ENCODE measurements at regions not wholly inside any gene's neighbourhood (a gene's known extent, or its start where the extent isn't known, plus 50 kb on each side); places are given as distances from the start of the nearest gene placed in this dataset.

- Mint-ChIP-seq H3K4me1 (peaks cover 7% of the 10 kb centered on the region), H3K9me3 (ENCODE audit: insufficient read depth) (no peaks in the 10 kb centered on the region), H3K27ac (no peak overlapping the region), H3K27me3 (peaks cover 3% of the 10 kb centered on the region), H3K4me3 (peak overlapping the region; percentile 13)
- POLR2A ChIA-PET, result no interaction called here
- Histone ChIP-seq H3K4me2 (replicated peaks; ENCODE audit: low read depth, low read length, poor library complexity, severe bottlenecking) (peak overlapping the region; percentile 29), H3K27ac (ENCODE audit: low read length in 2 of 2) (no peak overlapping the region), H3K4me3 (ENCODE audit: control extremely low read depth in 1 of 5, extremely low read depth in 1 of 5, insufficient read depth in 1 of 5, low read depth in 2 of 5, low read length in 4 of 5) (no peak overlapping the region), H3K36me3 (replicated peaks in 1 of 2; ENCODE audit: control extremely low read depth in 1 of 2, control insufficient read depth in 1 of 2, extremely low read depth in 1 of 2, insufficient read depth in 2 of 2, low read length in 1 of 2) (no peaks in the 10 kb centered on the region), H2AFZ (ENCODE audit: insufficient read depth, low read depth, low read length, poor library complexity, severe bottlenecking) (peak overlapping the region; percentile 68), H3K9ac (ENCODE audit: low read length) (no peak overlapping the region), H4K20me1 (ENCODE audit: control insufficient read depth, insufficient read depth, low read length, poor library complexity, severe bottlenecking) (no peaks in the 10 kb centered on the region), H3K4me1 (ENCODE audit: control insufficient read depth in 2 of 2, insufficient read depth in 2 of 2, low read length in 2 of 2) (peaks cover 0 to 4% of the 10 kb centered on the region in 2 donors), H3K9me3 (ENCODE audit: control extremely low read depth in 1 of 3, control insufficient read depth in 2 of 3, insufficient read depth in 1 of 3, low read length in 2 of 3) (no peaks in the 10 kb centered on the region), H3K27me3 (replicated peaks in 1 of 4; ENCODE audit: control extremely low read depth in 1 of 4, control insufficient read depth in 3 of 4, insufficient read depth in 4 of 4, low read length in 3 of 4) (no peaks in the 10 kb centered on the region), H3K79me2 (ENCODE audit: control insufficient read depth, insufficient read depth, low read length) (no peaks in the 10 kb centered on the region)
- ATAC-seq (ENCODE audit: low read depth), result peak; percentile 78
- intact Hi-C loops (cut with micrococcal nuclease), result loop anchor here (2.0 kb wide), 1 partner anchor 855 kb away; no protein-coding TSS in a partner anchor
- DNase-seq, result peak; percentile 48
- CTCF ChIA-PET, result interaction anchor here (1.1 to 5.6 kb wide), 4 partner anchors 179 to 465 kb away, joined by 3 to 92 read pairs (median 4); no protein-coding TSS in a partner anchor
- WGBS (ENCODE audit: insufficient coverage), result 42% methylated on average over 12 of the region's 14 CpGs
- TF ChIP-seq EZH2 (IDR thresholded peaks at IDR 0.05; ENCODE audit: borderline replicate concordance, insufficient read depth, low read depth, low read length, poor library complexity, severe bottlenecking), result no peak
- TF ChIP-seq, protein P1, sequence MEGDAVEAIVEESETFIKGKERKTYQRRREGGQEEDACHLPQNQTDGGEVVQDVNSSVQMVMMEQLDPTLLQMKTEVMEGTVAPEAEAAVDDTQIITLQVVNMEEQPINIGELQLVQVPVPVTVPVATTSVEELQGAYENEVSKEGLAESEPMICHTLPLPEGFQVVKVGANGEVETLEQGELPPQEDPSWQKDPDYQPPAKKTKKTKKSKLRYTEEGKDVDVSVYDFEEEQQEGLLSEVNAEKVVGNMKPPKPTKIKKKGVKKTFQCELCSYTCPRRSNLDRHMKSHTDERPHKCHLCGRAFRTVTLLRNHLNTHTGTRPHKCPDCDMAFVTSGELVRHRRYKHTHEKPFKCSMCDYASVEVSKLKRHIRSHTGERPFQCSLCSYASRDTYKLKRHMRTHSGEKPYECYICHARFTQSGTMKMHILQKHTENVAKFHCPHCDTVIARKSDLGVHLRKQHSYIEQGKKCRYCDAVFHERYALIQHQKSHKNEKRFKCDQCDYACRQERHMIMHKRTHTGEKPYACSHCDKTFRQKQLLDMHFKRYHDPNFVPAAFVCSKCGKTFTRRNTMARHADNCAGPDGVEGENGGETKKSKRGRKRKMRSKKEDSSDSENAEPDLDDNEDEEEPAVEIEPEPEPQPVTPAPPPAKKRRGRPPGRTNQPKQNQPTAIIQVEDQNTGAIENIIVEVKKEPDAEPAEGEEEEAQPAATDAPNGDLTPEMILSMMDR (IDR thresholded peaks at IDR 0.05), result peak; percentile 59
Measured at GRCh38 chr4:89438102-89438831, 130.7 kb upstream of the GPRIN3 start.

DNA sequence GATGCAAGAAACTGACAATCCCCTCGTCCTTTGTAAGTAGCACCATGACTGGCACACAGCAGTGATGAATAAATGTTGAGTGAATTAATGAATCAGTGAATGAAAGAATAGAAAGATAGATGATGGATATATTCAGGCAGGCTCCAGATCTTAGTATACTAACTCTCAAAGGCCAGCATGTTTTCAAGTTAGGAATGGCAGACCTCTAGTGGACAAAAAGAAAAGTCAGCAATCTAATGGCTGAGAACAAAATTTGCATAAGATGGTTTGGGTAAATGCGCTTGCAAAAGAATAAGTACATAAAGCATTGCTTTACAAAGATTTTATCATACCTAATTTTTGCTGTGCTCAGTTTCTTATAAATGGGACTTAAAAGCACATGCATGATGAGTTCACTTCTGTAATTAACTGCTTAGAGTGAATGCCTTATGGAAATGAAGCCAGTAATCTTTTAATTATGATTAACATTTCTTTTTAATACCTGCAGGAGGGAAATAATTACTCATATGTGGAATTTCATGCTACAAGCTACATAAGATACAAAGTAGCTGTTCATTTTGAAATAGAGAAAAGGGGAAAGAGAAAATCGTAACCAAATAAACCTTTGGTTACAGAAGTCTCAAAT lies 126.9 kb upstream of the GPRIN3 start:
- intact Hi-C loops (cut with micrococcal nuclease), result loop anchor here (1.0 kb wide), 3 partner anchors 180 to 275 kb away; no protein-coding TSS in a partner anchor

More for the DNA sequence above, 126.9 kb upstream of the GPRIN3 start:
- 75% methylated on average over 1 of the region's 3 CpGs for WGBS (ENCODE audit: insufficient coverage)
- no peak overlapping the region for H3K4me3 Mint-ChIP-seq
- H3K27me3 ChIP-seq (replicated peaks in 1 of 4; ENCODE audit: control extremely low read depth in 1 of 4, control insufficient read depth in 3 of 4, insufficient read depth in 4 of 4, low read length in 3 of 4), result no peaks in the 10 kb centered on the region
- H3K79me2 ChIP-seq (ENCODE audit: control insufficient read depth, insufficient read depth, low read length), result no peaks in the 10 kb centered on the region
- ChIA-PET CTCF (interaction anchor here (0.8 to 5.6 kb wide), 13 partner anchors 178 to 468 kb away, joined by 3 to 92 read pairs (median 3); no protein-coding TSS in a partner anchor), POLR2A (no interaction called here)
- H3K27ac ChIP-seq (ENCODE audit: low read length in 2 of 2), result no peak overlapping the region
- H3K27ac Mint-ChIP-seq, result no peak overlapping the region
- H3K4me1 Mint-ChIP-seq, result peaks cover 7% of the 10 kb centered on the region
- no peak for TF ChIP-seq EZH2 (IDR thresholded peaks at IDR 0.05; ENCODE audit: borderline replicate concordance, insufficient read depth, low read depth, low read length, poor library complexity, severe bottlenecking)
- TF ChIP-seq, protein P1 (IDR thresholded peaks at IDR 0.05), result peak; percentile 71
- peaks cover 9% of the 10 kb centered on the region for H3K27me3 Mint-ChIP-seq
- no peaks in the 10 kb centered on the region for H3K9me3 Mint-ChIP-seq (ENCODE audit: insufficient read depth)
- ATAC-seq (ENCODE audit: low read depth), result peak; percentile 41
- H3K9me3 ChIP-seq (ENCODE audit: control extremely low read depth in 1 of 3, control insufficient read depth in 2 of 3, insufficient read depth in 1 of 3, low read length in 2 of 3), result no peaks in the 10 kb centered on the region
- peak; percentile 52 for DNase-seq
- no peak overlapping the region for H3K4me3 ChIP-seq (ENCODE audit: control extremely low read depth in 1 of 5, extremely low read depth in 1 of 5, insufficient read depth in 1 of 5, low read depth in 2 of 5, low read length in 4 of 5)
- H4K20me1 ChIP-seq (ENCODE audit: control insufficient read depth, insufficient read depth, low read length, poor library complexity, severe bottlenecking), result no peaks in the 10 kb centered on the region
- peaks cover 0 to 4% of the 10 kb centered on the region in 2 donors for H3K4me1 ChIP-seq (ENCODE audit: control insufficient read depth in 2 of 2, insufficient read depth in 2 of 2, low read length in 2 of 2)
- no peak overlapping the region for H3K9ac ChIP-seq (ENCODE audit: low read length)
- no peaks in the 10 kb centered on the region for H3K36me3 ChIP-seq (replicated peaks in 1 of 2; ENCODE audit: control extremely low read depth in 1 of 2, control insufficient read depth in 1 of 2, extremely low read depth in 1 of 2, insufficient read depth in 2 of 2, low read length in 1 of 2)
- no peak overlapping the region for H3K4me2 ChIP-seq (replicated peaks; ENCODE audit: low read depth, low read length, poor library complexity, severe bottlenecking)
- H2AFZ ChIP-seq (ENCODE audit: insufficient read depth, low read depth, low read length, poor library complexity, severe bottlenecking), result no peak overlapping the region
